Esophagus muscularis mucosa (tissue), 4 donors: ENCODE measurements at regions not wholly inside any gene's neighbourhood (a gene's known extent, or its start where the extent isn't known, plus 50 kb on each side); places are given as distances from the start of the nearest gene placed in this dataset.

ENCODE experiments used
- EP300 ChIP-seq: sonication (generic); formaldehyde crosslinking; IDR thresholded peaks from one replicate; pipeline ENCODE4 v1.6.1; 2017; ENCODE audit warnings: antibody characterized with exemption
- POLR2A ChIP-seq: fragments of 450-650 bp; IDR thresholded peaks from one replicate; pipeline ENCODE4 v1.6.1; 2017; ENCODE audit warnings: antibody characterized with exemption, moderate library complexity, mild to moderate bottlenecking, low read depth
- TF ChIP-seq, protein P1 (sequence below), 3 experiments: fragments of 200-600 bp in 2 of 3; fragments of 450-650 bp in 1 of 3; sonication (generic) in 2 of 3; IDR thresholded peaks; one replicate each; pipeline ENCODE4 v1.5.1; 2017 to 2019; ENCODE audit warnings: antibody characterized with exemption in 3 of 3, mild to moderate bottlenecking in 2 of 3, moderate library complexity in 1 of 3

DNA sequence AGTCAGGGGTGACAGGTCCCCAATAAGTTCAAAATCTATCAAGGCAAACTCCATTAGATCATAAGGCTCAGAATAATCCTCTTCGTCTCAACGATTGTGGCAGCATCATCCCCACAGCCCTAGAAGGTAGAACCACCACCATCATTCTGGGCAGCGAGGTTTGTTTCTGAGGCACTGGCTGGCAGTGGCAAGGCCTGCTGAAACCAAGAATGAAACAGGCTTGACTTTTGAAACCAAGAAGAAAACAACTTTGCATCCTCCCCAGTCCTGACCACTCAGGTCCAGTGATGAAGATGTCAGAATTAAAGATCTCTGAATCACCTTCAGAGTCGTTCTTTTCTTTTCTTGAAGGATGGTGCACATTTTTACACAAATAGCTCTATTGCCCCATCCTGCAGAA, 152.6 kb upstream of the SYT1 start:
- TF ChIP-seq, protein P1, sequence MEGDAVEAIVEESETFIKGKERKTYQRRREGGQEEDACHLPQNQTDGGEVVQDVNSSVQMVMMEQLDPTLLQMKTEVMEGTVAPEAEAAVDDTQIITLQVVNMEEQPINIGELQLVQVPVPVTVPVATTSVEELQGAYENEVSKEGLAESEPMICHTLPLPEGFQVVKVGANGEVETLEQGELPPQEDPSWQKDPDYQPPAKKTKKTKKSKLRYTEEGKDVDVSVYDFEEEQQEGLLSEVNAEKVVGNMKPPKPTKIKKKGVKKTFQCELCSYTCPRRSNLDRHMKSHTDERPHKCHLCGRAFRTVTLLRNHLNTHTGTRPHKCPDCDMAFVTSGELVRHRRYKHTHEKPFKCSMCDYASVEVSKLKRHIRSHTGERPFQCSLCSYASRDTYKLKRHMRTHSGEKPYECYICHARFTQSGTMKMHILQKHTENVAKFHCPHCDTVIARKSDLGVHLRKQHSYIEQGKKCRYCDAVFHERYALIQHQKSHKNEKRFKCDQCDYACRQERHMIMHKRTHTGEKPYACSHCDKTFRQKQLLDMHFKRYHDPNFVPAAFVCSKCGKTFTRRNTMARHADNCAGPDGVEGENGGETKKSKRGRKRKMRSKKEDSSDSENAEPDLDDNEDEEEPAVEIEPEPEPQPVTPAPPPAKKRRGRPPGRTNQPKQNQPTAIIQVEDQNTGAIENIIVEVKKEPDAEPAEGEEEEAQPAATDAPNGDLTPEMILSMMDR (IDR thresholded peaks at IDR 0.05): no peak
- no peak for TF ChIP-seq EP300
- TF ChIP-seq POLR2A: no peak
